Right cardiac atrium (tissue), 5 donors: ENCODE measurements at regions not wholly inside any gene's neighbourhood (a gene's known extent, or its start where the extent isn't known, plus 50 kb on each side); places are given as distances from the start of the nearest gene placed in this dataset.

Source experiments
- ATAC-seq, 2 donors: fragments of 200-7000 bp; cut with Tn5 transposase; one replicate each; pipeline versions ENCODE4 v1.8.0 to v1.9.1; 2020; ENCODE audit warnings: moderate library complexity in 2 of 2, mild to moderate bottlenecking in 1 of 2
- DNase-seq, 3 donors: peaks; one replicate each; pipeline ENCODE4 v3.0.0-alpha.2; 2020
- H3K27ac ChIP-seq: one replicate; pipeline ENCODE4 v1.5.1; 2013; ENCODE audit warnings: mild to moderate bottlenecking, low read length, control low read depth, moderate library complexity
- H3K27me3 ChIP-seq: one replicate; pipeline ENCODE4 v1.6.1; 2013; ENCODE audit not compliant: control insufficient read depth, insufficient read depth
- H3K4me1 ChIP-seq: one replicate; pipeline ENCODE4 v1.6.1; 2013; ENCODE audit warnings: low read length; ENCODE audit not compliant: control insufficient read depth, insufficient read depth
- H3K4me3 ChIP-seq: one replicate; pipeline ENCODE4 v1.5.1; 2013; ENCODE audit warnings: low read length, control low read depth
- H3K9me3 ChIP-seq: one replicate; pipeline ENCODE4 v1.6.1; 2013; ENCODE audit warnings: low read length; ENCODE audit not compliant: control insufficient read depth
- WGBS: extraction: QIAGEN DNeasy Blood & Tissue Kit; methylation state at CpG from one replicate; pipeline ENCODE4 v1.1.7; 2013; 5-methylcytosine and 5-hydroxymethylcytosine counted together
- intact Hi-C, 4 donors: fragments of 100-400 bp; cut with DNase I; formaldehyde crosslinking; loops; one replicate each; pipeline versions ENCODE4 v1.11.0 to v1.14.0; 2022 to 2023
- donor health status: healthy with polysubstance abuse.
- donor health status: DM: no; HTN: yes; CAD: no.
- donor health status: DM: no; HTN: no; CAD: no.
- donor health status: DM: no; HTN: yes; CAD: no; lungs with severe emphysema.
- donor health status: DM: yes; HTN: yes; CAD: no.

DNA sequence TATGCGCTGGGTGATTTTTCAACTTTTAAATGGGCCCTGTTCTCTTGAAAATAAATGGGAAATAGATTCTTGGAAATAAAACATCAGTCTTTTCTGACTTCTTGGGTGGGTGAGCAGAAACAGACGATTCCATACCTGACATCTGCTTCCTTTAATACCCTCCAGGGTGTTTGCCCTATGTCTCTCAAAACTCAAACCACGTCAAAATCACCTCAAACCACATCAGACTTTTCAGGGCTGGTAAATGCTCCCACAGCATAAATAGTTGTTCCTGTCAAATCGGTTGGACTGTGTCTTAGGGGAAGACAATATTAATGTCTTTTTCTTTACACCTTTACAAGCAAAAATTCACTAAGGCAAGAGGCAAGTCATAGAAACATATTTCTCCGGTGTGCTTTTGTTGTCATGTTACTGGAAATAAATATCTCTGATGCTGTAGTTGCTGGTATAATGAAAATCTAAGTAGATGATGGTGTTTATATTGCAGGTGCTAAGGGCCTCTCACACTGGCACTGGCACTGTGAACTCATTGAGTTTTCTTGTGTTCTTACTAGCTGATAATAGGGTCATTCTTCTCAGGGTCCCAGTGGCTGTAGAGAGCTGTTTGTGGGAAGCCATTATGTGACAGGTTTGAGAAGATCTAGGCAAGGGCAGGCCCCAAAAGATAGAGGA, 380.4 kb downstream of the RAPGEF2 start:
- Histone ChIP-seq H3K4me3 (no peak overlapping the region), H3K27me3 (no peaks in the 10 kb centered on the region), H3K27ac (no peak overlapping the region), H3K9me3 (no peaks in the 10 kb centered on the region), H3K4me1 (no peaks in the 10 kb centered on the region)
- WGBS = 77% methylated on average over 5 of the region's 5 CpGs
- intact Hi-C loops = no loop called here
- DNase-seq (no peak), ATAC-seq (no peak)

DNA sequence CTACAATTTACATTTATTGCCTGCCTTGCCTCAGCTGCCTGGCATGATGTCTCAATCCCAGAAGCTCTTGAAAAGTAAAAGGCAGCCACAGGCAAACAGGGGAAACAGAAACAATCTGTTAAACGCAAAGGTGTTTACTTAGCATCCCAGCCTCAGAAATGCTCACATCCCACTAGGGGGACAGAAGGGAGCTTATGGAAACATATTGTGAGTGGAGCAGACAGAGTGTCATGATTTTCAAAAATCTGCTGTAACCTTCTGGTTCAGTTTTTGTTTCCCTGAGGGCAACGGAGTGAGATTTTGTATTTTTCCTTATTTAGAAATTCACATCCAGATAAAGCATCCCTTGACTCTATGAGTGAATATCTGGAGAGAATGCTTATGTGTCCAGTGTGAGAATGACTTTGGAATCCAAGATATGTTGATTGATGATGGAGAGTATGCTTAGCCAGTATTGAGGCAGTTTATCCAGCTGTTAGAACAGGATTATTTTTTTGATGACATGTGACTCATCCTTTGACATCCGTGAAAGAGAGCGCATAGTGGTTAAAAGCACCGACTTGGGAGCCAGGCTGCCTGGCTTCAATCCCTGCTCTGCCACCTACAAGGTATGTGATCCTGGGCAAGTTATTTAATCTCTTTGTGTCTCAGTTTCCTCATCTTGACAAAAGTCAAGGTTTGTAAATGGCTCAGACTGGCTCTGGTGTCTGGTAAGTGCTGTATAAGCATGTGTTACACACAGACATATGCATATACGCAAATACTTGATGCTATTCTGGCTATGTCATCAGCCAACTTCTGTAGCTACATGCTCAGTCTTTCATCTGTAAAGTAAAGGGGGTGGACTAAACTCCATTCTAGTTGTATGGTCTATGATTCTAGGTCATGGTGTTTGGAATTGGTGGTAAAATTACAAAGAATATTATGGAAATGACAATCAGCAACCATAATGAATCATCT, 381.2 kb downstream of the RAPGEF2 start:
- 52% methylated on average over 6 of the region's 6 CpGs for WGBS
- no peaks in the 10 kb centered on the region for H3K9me3 ChIP-seq
- H3K27me3 ChIP-seq = no peaks in the 10 kb centered on the region
- H3K4me3 ChIP-seq = no peak overlapping the region
- no peak overlapping the region for H3K27ac ChIP-seq
- no peaks in the 10 kb centered on the region for H3K4me1 ChIP-seq
- intact Hi-C loops = no loop called here
- no peak for DNase-seq
- no peak for ATAC-seq

DNA sequence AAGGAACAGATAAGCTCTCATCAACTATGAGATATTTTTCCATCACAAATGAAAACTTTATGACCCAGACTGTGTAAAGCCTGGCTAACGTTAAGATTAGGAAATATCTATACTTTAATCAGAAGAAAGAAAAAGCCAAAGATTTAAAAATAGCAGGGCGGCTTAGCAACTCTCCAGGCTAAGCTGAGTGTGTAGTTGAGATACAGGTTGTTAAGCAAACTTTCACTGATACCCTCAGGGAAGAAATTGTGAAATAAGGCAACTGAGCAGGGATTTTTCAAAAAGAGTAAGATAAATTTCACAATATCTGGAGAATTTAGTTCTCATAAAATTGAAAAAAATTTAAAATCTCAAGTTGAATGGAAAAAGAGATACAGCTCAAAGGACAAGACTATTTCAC, 382.0 kb downstream of the RAPGEF2 start:
- DNase-seq = no peak
- Histone ChIP-seq H3K9me3 (no peaks in the 10 kb centered on the region), H3K27me3 (no peaks in the 10 kb centered on the region), H3K27ac (no peak overlapping the region), H3K4me3 (no peak overlapping the region), H3K4me1 (no peaks in the 10 kb centered on the region)
- intact Hi-C loops = no loop called here
- WGBS = 26% methylated on average over 2 of the region's 2 CpGs
- ATAC-seq = no peak

DNA sequence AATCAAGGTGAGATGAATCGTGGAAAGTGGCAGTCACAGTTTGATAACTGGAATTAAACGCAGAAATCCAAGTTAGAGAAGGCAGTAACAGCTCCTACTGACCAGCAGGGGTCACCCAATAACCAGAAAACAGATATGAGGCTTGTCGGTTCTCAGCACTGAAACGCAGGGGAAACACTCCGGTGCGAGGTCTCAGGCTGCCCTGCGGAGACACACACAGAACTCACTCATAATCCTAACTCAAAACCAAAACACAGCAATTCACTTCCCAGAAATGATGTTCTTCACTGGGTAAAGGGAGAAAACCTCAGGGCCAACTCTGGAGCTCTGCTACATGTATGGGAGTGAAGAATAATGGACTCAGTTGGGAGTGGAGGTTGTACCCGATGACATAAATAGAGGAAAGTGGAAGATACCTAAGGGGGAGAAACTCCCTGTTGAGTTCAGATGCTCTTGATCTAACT, 384.4 kb downstream of the RAPGEF2 start:
- Histone ChIP-seq H3K4me1 (no peaks in the 10 kb centered on the region), H3K4me3 (no peak overlapping the region), H3K27ac (no peak overlapping the region), H3K9me3 (no peaks in the 10 kb centered on the region), H3K27me3 (no peaks in the 10 kb centered on the region)
- ATAC-seq (peak; percentile 81 to 87), DNase-seq (peak in 2 of 3 donors; percentile 26 to 38)
- WGBS = 8% methylated on average over 8 of the region's 8 CpGs
- intact Hi-C loops = no loop called here

DNA sequence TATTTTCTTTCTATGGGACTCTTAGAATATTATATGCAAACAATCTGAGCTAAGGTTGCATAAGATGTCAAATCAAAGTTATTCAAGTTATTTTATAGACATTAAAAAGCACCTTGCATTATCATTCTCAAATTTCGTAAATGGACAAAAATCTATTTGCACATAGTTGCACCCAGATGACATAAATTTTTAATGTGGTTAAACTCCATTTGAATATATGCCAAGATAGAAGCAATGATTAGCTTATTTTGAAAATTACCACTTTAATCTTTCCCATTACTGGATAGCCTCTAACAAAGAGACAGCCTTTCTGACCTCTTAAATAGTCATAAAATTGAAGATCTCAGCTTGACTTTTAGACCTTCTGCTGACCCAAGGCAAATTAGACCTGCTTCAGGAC, 386.8 kb downstream of the RAPGEF2 start:
- intact Hi-C loops = no loop called here
- no peaks in the 10 kb centered on the region for H3K4me1 ChIP-seq
- no peaks in the 10 kb centered on the region for H3K27me3 ChIP-seq
- H3K9me3 ChIP-seq = no peaks in the 10 kb centered on the region
- H3K4me3 ChIP-seq = no peak overlapping the region
- DNase-seq (no peak), ATAC-seq (no peak)
- no peak overlapping the region for H3K27ac ChIP-seq
- 73% methylated on average over 1 of the region's 1 CpG for WGBS

DNA sequence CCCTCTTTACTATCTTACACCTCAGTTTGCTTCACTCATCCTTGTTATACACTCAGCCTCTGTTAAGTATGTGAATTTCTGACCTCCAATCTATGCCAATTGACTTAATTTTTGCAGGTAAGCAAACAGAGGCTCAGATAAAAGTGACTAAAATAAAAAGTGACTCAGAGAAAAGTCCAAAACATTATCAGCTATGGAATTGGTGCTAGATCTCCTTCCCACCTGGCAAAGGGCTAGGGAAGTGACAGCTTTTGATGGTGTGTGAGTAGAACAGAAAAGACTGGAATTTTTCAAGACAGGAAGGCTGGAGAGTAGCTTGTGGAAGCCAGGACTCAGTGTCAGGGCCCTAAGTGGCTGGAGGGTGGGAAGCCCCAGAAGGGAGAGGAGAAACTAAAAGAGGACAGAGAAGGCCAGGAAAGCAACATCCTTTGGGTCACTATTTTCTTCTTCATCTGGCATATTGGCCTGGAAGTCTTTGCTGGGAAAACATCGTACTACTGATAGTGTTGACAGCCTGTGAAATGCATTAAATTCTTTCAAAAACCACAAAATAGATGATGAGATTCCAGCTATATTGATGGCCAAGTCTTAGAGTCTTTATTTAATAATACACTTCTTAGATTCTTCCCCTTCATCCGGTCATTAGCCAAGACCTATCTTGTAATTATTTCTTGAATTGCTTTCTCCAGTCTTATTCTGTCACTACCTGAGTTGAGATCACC, 392.8 kb downstream of the RAPGEF2 start:
- 49% methylated on average over 2 of the region's 2 CpGs for WGBS
- Histone ChIP-seq H3K4me3 (no peak overlapping the region), H3K4me1 (peaks cover 6% of the 10 kb centered on the region), H3K27ac (no peak overlapping the region), H3K9me3 (no peaks in the 10 kb centered on the region), H3K27me3 (no peaks in the 10 kb centered on the region)
- no peak for DNase-seq
- intact Hi-C loops = no loop called here
- no peak for ATAC-seq

DNA sequence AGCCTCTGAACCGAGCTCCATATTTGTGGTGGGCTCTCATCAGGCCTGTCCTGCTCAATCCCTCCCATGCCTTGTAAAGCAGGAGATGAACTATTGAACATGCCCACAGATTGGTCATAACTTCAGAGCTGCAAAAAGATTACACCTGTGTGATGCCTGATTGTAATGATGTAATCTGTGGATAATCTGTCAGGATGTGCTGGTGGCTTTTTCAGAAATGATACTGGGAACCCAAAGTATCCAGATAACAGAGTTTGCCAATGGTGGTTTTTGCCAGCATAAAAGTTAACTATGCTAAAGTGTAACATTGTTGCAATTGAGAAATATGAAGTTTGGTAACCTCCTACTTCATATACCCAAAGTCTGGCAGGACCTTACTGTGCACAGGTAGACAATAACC, 393.4 kb downstream of the RAPGEF2 start:
- intact Hi-C loops = no loop called here
- Histone ChIP-seq H3K27me3 (no peaks in the 10 kb centered on the region), H3K27ac (no peak overlapping the region), H3K4me1 (peaks cover 6% of the 10 kb centered on the region), H3K9me3 (no peaks in the 10 kb centered on the region), H3K4me3 (no peak overlapping the region)
- DNase-seq (no peak), ATAC-seq (no peak)
- 65% methylated on average over 1 of the region's 1 CpG for WGBS

DNA sequence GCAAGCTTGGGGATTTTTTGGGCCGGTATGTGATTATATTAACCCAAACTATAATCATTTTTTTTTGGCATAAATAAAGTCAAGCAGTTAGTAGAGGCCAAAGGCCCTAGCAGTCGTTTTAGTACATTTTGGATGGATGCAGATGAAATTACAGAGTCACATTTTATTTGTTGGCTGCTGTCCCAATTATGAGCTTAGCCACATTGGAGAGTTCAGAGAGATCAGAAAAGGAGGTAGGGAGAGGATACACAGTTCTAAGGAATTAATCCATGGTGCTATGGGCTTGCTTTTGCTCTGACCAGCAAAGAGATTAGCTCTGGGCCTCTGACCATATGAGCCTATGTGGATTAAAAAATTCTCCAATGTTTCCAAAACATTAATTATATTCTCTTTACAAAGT, 395.1 kb downstream of the RAPGEF2 start:
- Histone ChIP-seq H3K4me1 (peaks cover 6% of the 10 kb centered on the region), H3K27ac (no peak overlapping the region), H3K9me3 (no peaks in the 10 kb centered on the region), H3K27me3 (no peaks in the 10 kb centered on the region), H3K4me3 (no peak overlapping the region)
- WGBS = 41% methylated on average over 2 of the region's 2 CpGs
- intact Hi-C loops = no loop called here
- no peak for DNase-seq
- no peak for ATAC-seq

DNA sequence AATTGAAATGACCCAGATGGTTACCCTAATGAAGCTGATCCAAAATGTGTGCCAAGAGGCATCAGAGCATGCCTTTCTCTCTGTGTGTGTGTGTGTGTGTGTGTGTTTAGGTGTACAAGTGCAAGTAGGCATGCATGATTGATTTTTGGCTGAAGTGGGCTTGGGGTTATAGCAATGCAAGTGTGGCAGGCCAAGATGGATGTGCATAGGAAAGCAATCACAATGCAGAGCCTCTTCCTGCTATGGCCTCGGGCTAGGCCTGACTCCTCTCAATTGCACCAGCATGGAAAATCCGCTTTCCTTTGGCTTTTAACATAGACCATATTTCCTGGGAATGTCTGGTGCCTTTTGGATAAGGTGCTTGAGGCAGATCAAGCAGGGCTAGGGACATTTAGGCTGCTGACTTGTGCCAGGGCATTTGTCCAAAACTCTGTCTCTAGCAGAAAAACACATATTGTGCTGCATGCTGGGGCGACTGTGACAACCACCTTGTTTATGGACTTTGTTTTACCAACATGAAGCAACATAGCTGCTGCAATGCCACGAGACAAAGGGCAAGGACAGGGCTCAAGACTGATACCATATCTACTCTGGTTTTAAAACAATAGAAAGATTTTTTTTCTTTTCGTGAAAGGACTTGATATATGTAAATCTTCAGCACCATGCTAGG, 395.7 kb downstream of the RAPGEF2 start:
- Histone ChIP-seq H3K27ac (no peak overlapping the region), H3K9me3 (no peaks in the 10 kb centered on the region), H3K27me3 (no peaks in the 10 kb centered on the region), H3K4me3 (no peak overlapping the region), H3K4me1 (peaks cover 6% of the 10 kb centered on the region)
- ATAC-seq = no peak
- intact Hi-C loops = no loop called here
- no peak for DNase-seq
- WGBS = 48% methylated on average over 5 of the region's 5 CpGs

DNA sequence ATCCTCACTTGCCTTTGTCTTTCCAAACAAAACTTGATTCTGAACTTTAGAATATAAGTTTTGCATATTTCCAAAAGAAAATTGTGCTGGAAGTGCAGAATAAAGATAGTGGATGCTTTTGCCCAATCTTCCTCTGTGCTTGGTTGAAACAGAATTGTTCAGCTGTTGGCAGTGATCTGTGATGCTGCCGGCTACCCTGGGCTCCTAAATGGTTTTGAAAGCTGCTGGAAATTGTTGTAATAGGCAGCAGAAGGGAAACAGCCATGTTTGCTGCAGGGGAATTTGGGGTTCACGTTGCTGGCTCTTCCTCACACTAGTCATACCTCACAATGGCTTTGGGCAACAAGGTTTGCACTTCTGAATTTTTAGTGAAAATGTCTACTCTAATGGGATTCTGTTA, 398.0 kb downstream of the RAPGEF2 start:
- Histone ChIP-seq H3K27ac (no peak overlapping the region), H3K4me1 (peaks cover 6% of the 10 kb centered on the region), H3K4me3 (no peak overlapping the region), H3K9me3 (no peaks in the 10 kb centered on the region), H3K27me3 (no peaks in the 10 kb centered on the region)
- DNase-seq (no peak), ATAC-seq (no peak)
- intact Hi-C loops = no loop called here
- 58% methylated on average over 2 of the region's 2 CpGs for WGBS
